ENCODE measurements at regions not wholly inside any gene's neighbourhood (a gene's known extent, or its start where the extent isn't known, plus 50 kb on each side); places are given as distances from the start of the nearest gene placed in this dataset.

DNA sequence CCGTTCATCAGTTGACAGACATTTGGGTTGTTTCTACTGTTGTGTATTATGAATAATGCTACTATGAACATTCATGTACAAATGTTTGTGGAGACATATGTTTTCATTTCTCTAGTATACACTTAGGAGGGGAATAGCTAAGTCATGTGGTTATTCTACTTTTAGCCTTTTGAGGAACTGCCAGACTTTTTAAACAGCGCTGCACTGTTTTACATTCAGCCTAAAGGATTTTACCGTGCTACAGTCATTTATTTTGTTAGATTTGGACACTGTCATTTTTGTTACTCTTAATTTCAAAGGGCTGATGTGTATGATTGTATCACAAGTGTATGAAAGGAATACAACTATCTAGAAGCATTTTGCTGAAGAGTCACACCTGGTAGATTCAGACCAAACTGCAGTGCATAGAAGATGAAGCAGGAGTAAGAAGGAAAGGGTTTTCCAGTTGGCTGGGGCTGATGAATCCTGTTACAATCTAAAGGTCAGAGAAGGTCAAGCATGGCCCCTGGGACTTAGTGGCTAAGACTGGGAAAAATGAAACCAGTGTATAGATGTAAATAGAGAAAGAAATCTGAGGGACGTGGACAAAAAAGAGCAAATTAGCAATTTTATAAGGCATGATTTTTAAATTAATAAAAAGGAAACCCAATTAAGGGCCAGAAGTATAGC, 509.7 kb downstream of the PSAT1 start:
- no peak overlapping the region for H3K4me3 ChIP-seq (IDR thresholded peaks at IDR 0.05; ENCODE audit: insufficient read depth, low read depth, low read length)
- no peaks in the 10 kb centered on the region for H3K36me3 ChIP-seq (ENCODE audit: insufficient read depth)
- no peak overlapping the region for H3K4me2 ChIP-seq
- H4K20me1 ChIP-seq (ENCODE audit: insufficient read depth): no peaks in the 10 kb centered on the region
- no peak overlapping the region for H3K27ac ChIP-seq
- H3K9ac ChIP-seq: no peak overlapping the region
- H3K27me3 ChIP-seq (ENCODE audit: insufficient read depth, low read depth): no peaks in the 10 kb centered on the region
- TF ChIP-seq, protein P1, sequence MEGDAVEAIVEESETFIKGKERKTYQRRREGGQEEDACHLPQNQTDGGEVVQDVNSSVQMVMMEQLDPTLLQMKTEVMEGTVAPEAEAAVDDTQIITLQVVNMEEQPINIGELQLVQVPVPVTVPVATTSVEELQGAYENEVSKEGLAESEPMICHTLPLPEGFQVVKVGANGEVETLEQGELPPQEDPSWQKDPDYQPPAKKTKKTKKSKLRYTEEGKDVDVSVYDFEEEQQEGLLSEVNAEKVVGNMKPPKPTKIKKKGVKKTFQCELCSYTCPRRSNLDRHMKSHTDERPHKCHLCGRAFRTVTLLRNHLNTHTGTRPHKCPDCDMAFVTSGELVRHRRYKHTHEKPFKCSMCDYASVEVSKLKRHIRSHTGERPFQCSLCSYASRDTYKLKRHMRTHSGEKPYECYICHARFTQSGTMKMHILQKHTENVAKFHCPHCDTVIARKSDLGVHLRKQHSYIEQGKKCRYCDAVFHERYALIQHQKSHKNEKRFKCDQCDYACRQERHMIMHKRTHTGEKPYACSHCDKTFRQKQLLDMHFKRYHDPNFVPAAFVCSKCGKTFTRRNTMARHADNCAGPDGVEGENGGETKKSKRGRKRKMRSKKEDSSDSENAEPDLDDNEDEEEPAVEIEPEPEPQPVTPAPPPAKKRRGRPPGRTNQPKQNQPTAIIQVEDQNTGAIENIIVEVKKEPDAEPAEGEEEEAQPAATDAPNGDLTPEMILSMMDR (conservative IDR thresholded peaks at IDR 0.05; ENCODE audit: low read depth, low read length): no peak
- H2AFZ ChIP-seq (ENCODE audit: low read depth): no peak overlapping the region
- no peaks in the 10 kb centered on the region for H3K79me2 ChIP-seq (ENCODE audit: insufficient read depth, low read depth)
- H3K4me1 ChIP-seq (ENCODE audit: low read depth, poor library complexity, severe bottlenecking): no peaks in the 10 kb centered on the region

DNA sequence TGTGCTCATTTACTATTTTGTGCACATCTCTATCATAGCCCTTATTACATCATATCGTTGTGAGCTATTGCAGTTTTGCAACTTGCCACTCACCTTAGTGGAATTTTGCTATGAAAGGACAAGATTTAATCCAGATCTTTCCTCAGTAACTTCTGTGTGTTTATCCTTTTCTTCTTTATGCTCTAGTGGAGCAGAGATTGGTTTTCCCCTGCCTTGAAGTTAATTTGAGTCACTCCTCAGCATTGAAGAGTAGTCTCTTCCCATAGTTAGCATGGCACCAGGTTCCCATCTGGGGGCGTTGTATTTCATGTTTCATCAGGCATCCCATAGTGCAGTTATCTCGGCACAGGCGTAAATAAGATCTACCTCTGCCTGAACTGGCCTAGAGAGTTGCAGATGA, 510.4 kb downstream of the PSAT1 start:
- Histone ChIP-seq H3K27ac (no peak overlapping the region), H4K20me1 (ENCODE audit: insufficient read depth) (no peaks in the 10 kb centered on the region), H2AFZ (ENCODE audit: low read depth) (no peak overlapping the region), H3K4me2 (no peak overlapping the region), H3K4me1 (ENCODE audit: low read depth, poor library complexity, severe bottlenecking) (no peaks in the 10 kb centered on the region), H3K9ac (no peak overlapping the region), H3K4me3 (IDR thresholded peaks at IDR 0.05; ENCODE audit: insufficient read depth, low read depth, low read length) (no peak overlapping the region), H3K36me3 (ENCODE audit: insufficient read depth) (no peaks in the 10 kb centered on the region), H3K79me2 (ENCODE audit: insufficient read depth, low read depth) (no peaks in the 10 kb centered on the region), H3K27me3 (ENCODE audit: insufficient read depth, low read depth) (no peaks in the 10 kb centered on the region)
- TF ChIP-seq, protein P1 (conservative IDR thresholded peaks at IDR 0.05; ENCODE audit: low read depth, low read length): no peak

DNA sequence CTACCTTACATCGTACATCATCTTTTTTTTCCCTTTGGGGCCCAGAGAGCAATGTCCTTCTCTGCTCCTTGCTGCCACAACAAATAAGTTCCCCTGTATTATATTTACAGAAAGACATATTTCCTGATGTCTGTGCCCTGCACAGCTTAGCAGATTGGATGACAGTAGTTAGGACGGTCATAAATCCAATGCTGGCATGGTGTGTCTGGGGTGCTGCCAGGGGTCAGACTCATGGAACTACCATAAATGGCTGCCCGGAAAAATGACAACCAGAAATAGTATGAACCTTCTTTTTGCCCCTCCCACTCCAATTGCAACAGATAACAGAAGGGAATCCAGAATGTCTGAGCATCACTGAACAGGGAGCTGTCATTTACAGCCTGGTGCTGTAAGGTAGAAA, 511.1 kb downstream of the PSAT1 start:
- Histone ChIP-seq H3K27me3 (ENCODE audit: insufficient read depth, low read depth) (no peaks in the 10 kb centered on the region), H3K79me2 (ENCODE audit: insufficient read depth, low read depth) (no peaks in the 10 kb centered on the region), H3K36me3 (ENCODE audit: insufficient read depth) (no peaks in the 10 kb centered on the region), H3K4me3 (IDR thresholded peaks at IDR 0.05; ENCODE audit: insufficient read depth, low read depth, low read length) (no peak overlapping the region), H3K9ac (no peak overlapping the region), H3K27ac (no peak overlapping the region), H4K20me1 (ENCODE audit: insufficient read depth) (no peaks in the 10 kb centered on the region), H3K4me2 (no peak overlapping the region), H2AFZ (ENCODE audit: low read depth) (no peak overlapping the region), H3K4me1 (ENCODE audit: low read depth, poor library complexity, severe bottlenecking) (no peaks in the 10 kb centered on the region)
- TF ChIP-seq, protein P1 (conservative IDR thresholded peaks at IDR 0.05; ENCODE audit: low read depth, low read length): no peak

DNA sequence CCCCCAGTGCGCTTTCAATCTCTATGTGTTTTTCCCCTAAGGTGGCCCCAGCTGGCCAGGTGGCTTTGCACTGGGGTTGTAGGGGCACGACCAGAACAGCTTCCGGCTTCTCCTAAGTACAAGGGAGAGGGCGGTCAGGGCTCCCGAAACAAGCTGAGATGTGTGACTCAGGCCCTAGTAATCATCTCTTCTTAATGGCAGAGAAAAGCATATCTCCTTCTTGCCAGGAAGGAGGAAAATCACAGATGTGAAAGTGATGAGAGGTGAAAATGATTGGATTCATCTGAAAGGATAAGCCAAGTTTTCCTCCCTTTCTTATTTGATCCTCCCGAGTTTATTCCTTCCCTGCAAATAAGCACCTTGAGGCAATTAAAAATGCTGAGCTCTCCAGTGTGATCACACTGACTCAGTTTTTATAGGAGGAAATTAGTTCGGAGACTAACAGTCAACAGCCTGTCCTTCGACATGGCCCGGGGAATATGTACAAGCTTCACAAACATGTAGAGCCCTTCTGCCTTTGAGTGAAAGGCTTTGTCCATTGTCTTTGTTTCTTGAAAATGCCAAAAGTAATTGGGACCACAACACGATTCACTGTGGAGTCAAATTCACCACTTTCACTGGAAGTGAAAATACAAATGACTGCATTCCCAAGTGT, 514.8 kb downstream of the PSAT1 start:
- Histone ChIP-seq H2AFZ (ENCODE audit: low read depth) (no peak overlapping the region), H4K20me1 (ENCODE audit: insufficient read depth) (no peaks in the 10 kb centered on the region), H3K4me2 (no peak overlapping the region), H3K4me3 (IDR thresholded peaks at IDR 0.05; ENCODE audit: insufficient read depth, low read depth, low read length) (no peak overlapping the region), H3K9ac (no peak overlapping the region), H3K36me3 (ENCODE audit: insufficient read depth) (no peaks in the 10 kb centered on the region), H3K79me2 (ENCODE audit: insufficient read depth, low read depth) (no peaks in the 10 kb centered on the region), H3K27ac (no peak overlapping the region), H3K27me3 (ENCODE audit: insufficient read depth, low read depth) (no peaks in the 10 kb centered on the region), H3K4me1 (ENCODE audit: low read depth, poor library complexity, severe bottlenecking) (no peaks in the 10 kb centered on the region)
- TF ChIP-seq, protein P1 (conservative IDR thresholded peaks at IDR 0.05; ENCODE audit: low read depth, low read length): no peak

Data from KMS-11 (cell line).